Liver (tissue), 3 donors: ENCODE measurements at regions not wholly inside any gene's neighbourhood (a gene's known extent, or its start where the extent isn't known, plus 50 kb on each side); places are given as distances from the start of the nearest gene placed in this dataset.

Experiments
- GABPA ChIP-seq, 2 donors: IDR thresholded peaks in 1 of 2; conservative IDR thresholded peaks in 1 of 2; 2 replicates each; pipeline ENCODE4 v1.6.1; 2016; ENCODE audit warnings: antibody characterized with exemption in 2 of 2, mild to moderate bottlenecking in 1 of 2, moderate library complexity in 1 of 2
- HNF4A ChIP-seq, 2 donors: conservative IDR thresholded peaks; 2 replicates each; pipeline ENCODE4 v1.6.1; 2016; ENCODE audit warnings: antibody characterized with exemption in 2 of 2, mild to moderate bottlenecking in 2 of 2
- JUND ChIP-seq, 2 donors: IDR thresholded peaks; 2 replicates each; pipeline ENCODE4 v1.6.1; 2016; ENCODE audit warnings: antibody characterized with exemption in 2 of 2
- YY1 ChIP-seq: IDR thresholded peaks from 2 replicates; pipeline ENCODE4 v1.6.1; 2016; ENCODE audit warnings: antibody characterized with exemption, mild to moderate bottlenecking
- TF ChIP-seq, protein P1 (sequence below): fragments of 150-350 bp; IDR thresholded peaks from 2 replicates; pipeline ENCODE4 v1.5.1; 2017; ENCODE audit warnings: improper control_type of control experiment, low read depth, low read length; ENCODE audit not compliant: missing input control
- TF ChIP-seq, protein P2 (sequence below): IDR thresholded peaks from 2 replicates; pipeline ENCODE4 v1.6.1; 2016; ENCODE audit warnings: antibody characterized with exemption
- TF ChIP-seq, protein P3 (sequence below): IDR thresholded peaks from 2 replicates; pipeline ENCODE4 v1.6.1; 2016; ENCODE audit warnings: antibody characterized with exemption, mild to moderate bottlenecking
- donor health status: healthy.
- donor health status: healthy.

DNA sequence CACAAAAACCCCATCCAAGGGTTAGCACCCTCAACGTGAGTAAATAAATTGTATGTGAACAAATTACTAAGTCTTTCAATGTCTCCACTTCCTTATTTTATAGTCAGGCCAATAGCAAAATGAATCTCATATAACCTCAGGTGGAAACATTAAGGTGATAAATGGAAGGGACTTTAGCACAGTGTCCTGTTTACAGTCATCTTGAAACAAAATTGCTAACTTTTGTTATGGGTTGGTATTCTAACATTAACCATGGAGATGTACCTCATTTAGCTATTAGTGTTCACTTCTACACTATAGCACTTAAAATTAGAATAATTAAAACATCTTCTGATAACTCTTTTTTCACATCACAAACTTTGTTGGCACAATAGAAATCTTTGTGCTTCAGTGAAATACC lies 255.8 kb upstream of the CNTNAP2 start:
- TF ChIP-seq, protein P1, sequence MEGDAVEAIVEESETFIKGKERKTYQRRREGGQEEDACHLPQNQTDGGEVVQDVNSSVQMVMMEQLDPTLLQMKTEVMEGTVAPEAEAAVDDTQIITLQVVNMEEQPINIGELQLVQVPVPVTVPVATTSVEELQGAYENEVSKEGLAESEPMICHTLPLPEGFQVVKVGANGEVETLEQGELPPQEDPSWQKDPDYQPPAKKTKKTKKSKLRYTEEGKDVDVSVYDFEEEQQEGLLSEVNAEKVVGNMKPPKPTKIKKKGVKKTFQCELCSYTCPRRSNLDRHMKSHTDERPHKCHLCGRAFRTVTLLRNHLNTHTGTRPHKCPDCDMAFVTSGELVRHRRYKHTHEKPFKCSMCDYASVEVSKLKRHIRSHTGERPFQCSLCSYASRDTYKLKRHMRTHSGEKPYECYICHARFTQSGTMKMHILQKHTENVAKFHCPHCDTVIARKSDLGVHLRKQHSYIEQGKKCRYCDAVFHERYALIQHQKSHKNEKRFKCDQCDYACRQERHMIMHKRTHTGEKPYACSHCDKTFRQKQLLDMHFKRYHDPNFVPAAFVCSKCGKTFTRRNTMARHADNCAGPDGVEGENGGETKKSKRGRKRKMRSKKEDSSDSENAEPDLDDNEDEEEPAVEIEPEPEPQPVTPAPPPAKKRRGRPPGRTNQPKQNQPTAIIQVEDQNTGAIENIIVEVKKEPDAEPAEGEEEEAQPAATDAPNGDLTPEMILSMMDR, result no peak
- TF ChIP-seq HNF4A (conservative IDR thresholded peaks at IDR 0.05) (no peak), JUND (IDR thresholded peaks at IDR 0.05) (no peak), GABPA (IDR thresholded peaks at IDR 0.05 in 1 of 2, conservative IDR thresholded peaks at IDR 0.05 in 1 of 2) (no peak), YY1 (no peak)
- TF ChIP-seq, protein P2, sequence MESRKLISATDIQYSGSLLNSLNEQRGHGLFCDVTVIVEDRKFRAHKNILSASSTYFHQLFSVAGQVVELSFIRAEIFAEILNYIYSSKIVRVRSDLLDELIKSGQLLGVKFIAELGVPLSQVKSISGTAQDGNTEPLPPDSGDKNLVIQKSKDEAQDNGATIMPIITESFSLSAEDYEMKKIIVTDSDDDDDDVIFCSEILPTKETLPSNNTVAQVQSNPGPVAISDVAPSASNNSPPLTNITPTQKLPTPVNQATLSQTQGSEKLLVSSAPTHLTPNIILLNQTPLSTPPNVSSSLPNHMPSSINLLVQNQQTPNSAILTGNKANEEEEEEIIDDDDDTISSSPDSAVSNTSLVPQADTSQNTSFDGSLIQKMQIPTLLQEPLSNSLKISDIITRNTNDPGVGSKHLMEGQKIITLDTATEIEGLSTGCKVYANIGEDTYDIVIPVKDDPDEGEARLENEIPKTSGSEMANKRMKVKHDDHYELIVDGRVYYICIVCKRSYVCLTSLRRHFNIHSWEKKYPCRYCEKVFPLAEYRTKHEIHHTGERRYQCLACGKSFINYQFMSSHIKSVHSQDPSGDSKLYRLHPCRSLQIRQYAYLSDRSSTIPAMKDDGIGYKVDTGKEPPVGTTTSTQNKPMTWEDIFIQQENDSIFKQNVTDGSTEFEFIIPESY, result no peak
- TF ChIP-seq, protein P3, sequence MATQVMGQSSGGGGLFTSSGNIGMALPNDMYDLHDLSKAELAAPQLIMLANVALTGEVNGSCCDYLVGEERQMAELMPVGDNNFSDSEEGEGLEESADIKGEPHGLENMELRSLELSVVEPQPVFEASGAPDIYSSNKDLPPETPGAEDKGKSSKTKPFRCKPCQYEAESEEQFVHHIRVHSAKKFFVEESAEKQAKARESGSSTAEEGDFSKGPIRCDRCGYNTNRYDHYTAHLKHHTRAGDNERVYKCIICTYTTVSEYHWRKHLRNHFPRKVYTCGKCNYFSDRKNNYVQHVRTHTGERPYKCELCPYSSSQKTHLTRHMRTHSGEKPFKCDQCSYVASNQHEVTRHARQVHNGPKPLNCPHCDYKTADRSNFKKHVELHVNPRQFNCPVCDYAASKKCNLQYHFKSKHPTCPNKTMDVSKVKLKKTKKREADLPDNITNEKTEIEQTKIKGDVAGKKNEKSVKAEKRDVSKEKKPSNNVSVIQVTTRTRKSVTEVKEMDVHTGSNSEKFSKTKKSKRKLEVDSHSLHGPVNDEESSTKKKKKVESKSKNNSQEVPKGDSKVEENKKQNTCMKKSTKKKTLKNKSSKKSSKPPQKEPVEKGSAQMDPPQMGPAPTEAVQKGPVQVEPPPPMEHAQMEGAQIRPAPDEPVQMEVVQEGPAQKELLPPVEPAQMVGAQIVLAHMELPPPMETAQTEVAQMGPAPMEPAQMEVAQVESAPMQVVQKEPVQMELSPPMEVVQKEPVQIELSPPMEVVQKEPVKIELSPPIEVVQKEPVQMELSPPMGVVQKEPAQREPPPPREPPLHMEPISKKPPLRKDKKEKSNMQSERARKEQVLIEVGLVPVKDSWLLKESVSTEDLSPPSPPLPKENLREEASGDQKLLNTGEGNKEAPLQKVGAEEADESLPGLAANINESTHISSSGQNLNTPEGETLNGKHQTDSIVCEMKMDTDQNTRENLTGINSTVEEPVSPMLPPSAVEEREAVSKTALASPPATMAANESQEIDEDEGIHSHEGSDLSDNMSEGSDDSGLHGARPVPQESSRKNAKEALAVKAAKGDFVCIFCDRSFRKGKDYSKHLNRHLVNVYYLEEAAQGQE, result no peak
